HCT116 (cell line): ENCODE measurements at regions not wholly inside any gene's neighbourhood (a gene's known extent, or its start where the extent isn't known, plus 50 kb on each side); places are given as distances from the start of the nearest gene placed in this dataset.

Experiments used
- ATAC-seq: fragments of 200-7000 bp; cut with Tn5 transposase; 2 replicates; pipeline ENCODE4 v1.9.1; 2020; ENCODE audit warnings: mild to moderate bottlenecking, moderate library complexity
- BruUV-seq: library from RNA; stranded (reverse); fragments of 400-500 nt; replicated peaks from 2 replicates; lab custom pipeline; 2021; lab: Mats Ljungman, UMichigan
- CTCF ChIA-PET: fragments of 300-600 bp; sonication (Branson Sonifier 250); formaldehyde crosslinking; loops from one replicate; lab custom pipeline; 2021; ENCODE audit warnings: antibody characterized with exemption; lab: Charles Lee
- POLR2A ChIA-PET: fragments of 300-600, 350-600 bp; sonication (Branson Sonifier 250); formaldehyde crosslinking; loops from one replicate; lab custom pipeline; 2021; ENCODE audit warnings: antibody characterized with exemption; lab: Charles Lee
- RAD21 ChIA-PET, 2 experiments: fragments of 300-600 bp; sonication (Branson Sonifier 250); formaldehyde crosslinking; loops; one replicate each; lab custom pipeline; 2023; ENCODE audit warnings: low total read pairs in 2 of 2; ENCODE audit not compliant: uncharacterized antibody in 2 of 2, unreplicated experiment in 2 of 2, low non-redundant PET in 1 of 2; lab: Charles Lee
- DNase-seq: peaks from one replicate; pipeline ENCODE4 v3.0.0-alpha.2; 2010; ENCODE audit warnings: low read depth, low spot score
- H2AFZ ChIP-seq: fragments of 200-600 bp; shearing (Covaris generic), sonication (generic); 2 replicates; pipeline ENCODE4 v1.6.1; 2017; ENCODE audit warnings: low read depth, mixed run types, mixed read lengths, antibody characterized with exemption, low read length; ENCODE audit not compliant: poor library complexity, severe bottlenecking
- H3K27ac ChIP-seq: 2 replicates; pipeline ENCODE4 v1.5.1; 2012; ENCODE audit warnings: low read depth, low read length
- H3K27me3 ChIP-seq: fragments of 200-600 bp; sonication (generic); 2 replicates; pipeline ENCODE4 v1.6.1; 2016; ENCODE audit warnings: mixed run types, low read length, mixed read lengths; ENCODE audit not compliant: insufficient read depth
- H3K36me3 ChIP-seq, 2 experiments: fragments of 200-500 bp in 1 of 2; fragments of 200-600 bp in 1 of 2; sonication (Bioruptor generic) in 1 of 2; sonication (generic) in 1 of 2; 2 replicates each; pipeline versions ENCODE4 v1.5.1 to v1.6.1; 2014 to 2016; ENCODE audit warnings: low read length in 2 of 2, inconsistent platforms in 1 of 2, mixed read lengths in 1 of 2, mixed run types in 1 of 2; ENCODE audit not compliant: insufficient read depth in 2 of 2, control insufficient read depth in 1 of 2
- H3K4me1 ChIP-seq, 2 experiments: fragments of 200-600 bp in 1 of 2; sonication (generic) in 1 of 2; 2 replicates each; pipeline versions ENCODE4 v1.5.1 to v1.6.1; 2012 to 2017; ENCODE audit warnings: low read length in 2 of 2, inconsistent platforms in 1 of 2, mild to moderate bottlenecking in 1 of 2, mixed read lengths in 1 of 2, mixed run types in 1 of 2, moderate library complexity in 1 of 2; ENCODE audit not compliant: insufficient read depth in 2 of 2, control insufficient read depth in 1 of 2
- H3K4me2 ChIP-seq: fragments of 200-600 bp; sonication (generic); 2 replicates; pipeline ENCODE4 v1.6.1; 2017; ENCODE audit warnings: mixed run types, low read length, mixed read lengths
- H3K4me3 ChIP-seq, 2 experiments: fragments of 200-600 bp in 1 of 2; sonication (generic) in 1 of 2; replicated peaks in 1 of 2; 2 replicates each; pipeline ENCODE4 v1.5.1; 2011 to 2016; ENCODE audit warnings: low read length in 2 of 2, control low read depth in 1 of 2, low read depth in 1 of 2, mild to moderate bottlenecking in 1 of 2, mixed read lengths in 1 of 2, mixed run types in 1 of 2
- H3K79me2 ChIP-seq: fragments of 200-600 bp; sonication (generic); 2 replicates; pipeline ENCODE4 v1.6.1; 2017; ENCODE audit warnings: mild to moderate bottlenecking, mixed run types, low read length, moderate library complexity, mixed read lengths; ENCODE audit not compliant: insufficient read depth
- H3K9ac ChIP-seq: fragments of 200-600 bp; sonication (generic); 2 replicates; pipeline ENCODE4 v1.6.1; 2016; ENCODE audit warnings: low read length, mixed read lengths
- H3K9me2 ChIP-seq: fragments of 200-600 bp; sonication (generic), shearing (Covaris generic); 2 replicates; pipeline ENCODE4 v1.6.1; 2017; ENCODE audit warnings: mixed run types, mild to moderate bottlenecking, moderate library complexity; ENCODE audit not compliant: insufficient read depth
- H3K9me3 ChIP-seq, 2 experiments: fragments of 200-500 bp in 1 of 2; fragments of 200-600 bp in 1 of 2; sonication (Bioruptor generic) in 1 of 2; sonication (generic) in 1 of 2; 2 replicates each; pipeline ENCODE4 v1.6.1; 2014 to 2017; ENCODE audit warnings: low read length in 2 of 2, mixed read lengths in 2 of 2, inconsistent platforms in 1 of 2, low read depth in 1 of 2, mild to moderate bottlenecking in 1 of 2, mixed run types in 1 of 2, moderate library complexity in 1 of 2; ENCODE audit not compliant: control insufficient read depth in 1 of 2, insufficient read depth in 1 of 2
- H4K20me1 ChIP-seq: fragments of 200-600 bp; sonication (generic), shearing (Covaris generic); 2 replicates; pipeline ENCODE4 v1.6.1; 2017; ENCODE audit warnings: mixed run types, mild to moderate bottlenecking, moderate library complexity; ENCODE audit not compliant: insufficient read depth
- EGR1 ChIP-seq: IDR thresholded peaks from 2 replicates; pipeline ENCODE4 v1.6.1; 2012; ENCODE audit warnings: low read depth
- EZH2 ChIP-seq: fragments of 200-600 bp; sonication (generic); IDR thresholded peaks from 2 replicates; pipeline ENCODE4 v1.6.1; 2017; ENCODE audit warnings: antibody characterized with exemption, mixed run types
- MAX ChIP-seq: IDR thresholded peaks from 2 replicates; pipeline ENCODE4 v1.6.1; 2012
- POLR2A ChIP-seq: IDR thresholded peaks from 2 replicates; pipeline ENCODE4 v1.7.0; 2011; ENCODE audit warnings: borderline replicate concordance; ENCODE audit not compliant: insufficient read depth, insufficient read length; ENCODE audit errors: extremely low read depth
- POLR2AphosphoS5 ChIP-seq: IDR thresholded peaks from 2 replicates; pipeline ENCODE4 v1.6.1; 2011; ENCODE audit warnings: mild to moderate bottlenecking, low read depth, low read length, moderate library complexity
- SIN3A ChIP-seq: IDR thresholded peaks from 2 replicates; pipeline ENCODE4 v1.6.1; 2012; ENCODE audit warnings: low read depth
- SP1 ChIP-seq: IDR thresholded peaks from 2 replicates; pipeline ENCODE4 v1.6.1; 2012; ENCODE audit warnings: low read depth
- TCF7L2 ChIP-seq: IDR thresholded peaks from 2 replicates; pipeline ENCODE4 v1.7.0; 2011; ENCODE audit warnings: borderline replicate concordance, inconsistent platforms; ENCODE audit not compliant: insufficient read depth, insufficient read length; ENCODE audit errors: extremely low read depth
- ZNF274 ChIP-seq: fragments of 200-500 bp; sonication (Bioruptor generic); IDR thresholded peaks from 2 replicates; pipeline ENCODE4 v1.6.1; 2014; ENCODE audit warnings: mild to moderate bottlenecking, low read depth, low read length, inconsistent platforms
- intact Hi-C: fragments of 100-400 bp; cut with micrococcal nuclease; formaldehyde crosslinking; loops from 2 replicates; pipeline ENCODE4 v1.10.0; 2022
- TF ChIP-seq, protein P1 (sequence below): IDR thresholded peaks from 2 replicates; pipeline ENCODE4 v1.6.1; 2012; ENCODE audit warnings: low read depth

- Histone ChIP-seq H3K27ac (no peak overlapping the region), H3K9me2 (no peaks in the 10 kb centered on the region), H2AFZ (no peak overlapping the region), H3K27me3 (no peaks in the 10 kb centered on the region), H3K79me2 (no peaks in the 10 kb centered on the region), H3K36me3 (no peaks in the 10 kb centered on the region), H4K20me1 (no peaks in the 10 kb centered on the region), H3K9me3 (peaks cover 18% of the 10 kb centered on the region in 2 experiments; a peak in 2 of 4 replicates), H3K4me3 (no peak overlapping the region), H3K9ac (no peak overlapping the region), H3K4me1 (no peaks in the 10 kb centered on the region), H3K4me2 (no peak overlapping the region)
- TF ChIP-seq SP1 (no peak), POLR2AphosphoS5 (no peak), POLR2A (no peak), MAX (no peak), TCF7L2 (no peak), EGR1 (no peak), ZNF274 (no peak), SIN3A (no peak), EZH2 (no peak)
- TF ChIP-seq, protein P1, sequence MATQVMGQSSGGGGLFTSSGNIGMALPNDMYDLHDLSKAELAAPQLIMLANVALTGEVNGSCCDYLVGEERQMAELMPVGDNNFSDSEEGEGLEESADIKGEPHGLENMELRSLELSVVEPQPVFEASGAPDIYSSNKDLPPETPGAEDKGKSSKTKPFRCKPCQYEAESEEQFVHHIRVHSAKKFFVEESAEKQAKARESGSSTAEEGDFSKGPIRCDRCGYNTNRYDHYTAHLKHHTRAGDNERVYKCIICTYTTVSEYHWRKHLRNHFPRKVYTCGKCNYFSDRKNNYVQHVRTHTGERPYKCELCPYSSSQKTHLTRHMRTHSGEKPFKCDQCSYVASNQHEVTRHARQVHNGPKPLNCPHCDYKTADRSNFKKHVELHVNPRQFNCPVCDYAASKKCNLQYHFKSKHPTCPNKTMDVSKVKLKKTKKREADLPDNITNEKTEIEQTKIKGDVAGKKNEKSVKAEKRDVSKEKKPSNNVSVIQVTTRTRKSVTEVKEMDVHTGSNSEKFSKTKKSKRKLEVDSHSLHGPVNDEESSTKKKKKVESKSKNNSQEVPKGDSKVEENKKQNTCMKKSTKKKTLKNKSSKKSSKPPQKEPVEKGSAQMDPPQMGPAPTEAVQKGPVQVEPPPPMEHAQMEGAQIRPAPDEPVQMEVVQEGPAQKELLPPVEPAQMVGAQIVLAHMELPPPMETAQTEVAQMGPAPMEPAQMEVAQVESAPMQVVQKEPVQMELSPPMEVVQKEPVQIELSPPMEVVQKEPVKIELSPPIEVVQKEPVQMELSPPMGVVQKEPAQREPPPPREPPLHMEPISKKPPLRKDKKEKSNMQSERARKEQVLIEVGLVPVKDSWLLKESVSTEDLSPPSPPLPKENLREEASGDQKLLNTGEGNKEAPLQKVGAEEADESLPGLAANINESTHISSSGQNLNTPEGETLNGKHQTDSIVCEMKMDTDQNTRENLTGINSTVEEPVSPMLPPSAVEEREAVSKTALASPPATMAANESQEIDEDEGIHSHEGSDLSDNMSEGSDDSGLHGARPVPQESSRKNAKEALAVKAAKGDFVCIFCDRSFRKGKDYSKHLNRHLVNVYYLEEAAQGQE = no peak
- POLR2A ChIA-PET = no interaction called here
- intact Hi-C loops = no loop called here
- ATAC-seq = no peak
- CTCF ChIA-PET = no interaction called here
- RAD21 ChIA-PET = no interaction called here
- no TSS peak for BruUV-seq
- DNase-seq = no peak
Observed at GRCh38 chr18:55672574-55673361, 84.8 kb upstream of the TCF4 start.
